GM23248 (cell line): ENCODE measurements at regions not wholly inside any gene's neighbourhood (a gene's known extent, or its start where the extent isn't known, plus 50 kb on each side); places are given as distances from the start of the nearest gene placed in this dataset.

Experiments
- DNase-seq: peaks from one replicate; pipeline ENCODE4 v3.0.0-alpha.2; 2015
- H2AFZ ChIP-seq: fragments of 200-600 bp; sonication (generic); 2 replicates; pipeline ENCODE4 v1.6.1; 2016; ENCODE audit warnings: antibody characterized with exemption
- H3F3A ChIP-seq: fragments of 200-600 bp; sonication (generic); 2 replicates; pipeline ENCODE4 v1.6.1; 2016; ENCODE audit warnings: mild to moderate bottlenecking, antibody characterized with exemption, mixed run types; ENCODE audit not compliant: insufficient read depth
- H3K27ac ChIP-seq: fragments of 200-600 bp; sonication (generic); 2 replicates; pipeline ENCODE4 v1.5.1; 2016; ENCODE audit warnings: mild to moderate bottlenecking
- H3K27me3 ChIP-seq: fragments of 200-600 bp; sonication (generic); replicated peaks from 2 replicates; pipeline ENCODE4 v1.6.1; 2016; ENCODE audit warnings: mild to moderate bottlenecking; ENCODE audit not compliant: insufficient read depth
- H3K36me3 ChIP-seq: fragments of 200-600 bp; sonication (generic); 2 replicates; pipeline ENCODE4 v1.6.1; 2016; ENCODE audit warnings: low read depth, mild to moderate bottlenecking
- H3K4me1 ChIP-seq: fragments of 200-600 bp; sonication (generic); 2 replicates; pipeline ENCODE4 v1.6.1; 2016; ENCODE audit warnings: mild to moderate bottlenecking; ENCODE audit not compliant: insufficient read depth
- H3K4me2 ChIP-seq: fragments of 200-600 bp; sonication (generic); one replicate; pipeline ENCODE4 v1.6.1; 2016; ENCODE audit warnings: mild to moderate bottlenecking; ENCODE audit not compliant: unreplicated experiment
- H3K4me3 ChIP-seq: fragments of 200-600 bp; sonication (generic); 2 replicates; pipeline ENCODE4 v1.5.1; 2016; ENCODE audit warnings: mild to moderate bottlenecking
- H3K79me2 ChIP-seq: fragments of 200-600 bp; sonication (generic); 2 replicates; pipeline ENCODE4 v1.6.1; 2016; ENCODE audit warnings: mild to moderate bottlenecking; ENCODE audit not compliant: insufficient read depth
- H3K9ac ChIP-seq: fragments of 200-600 bp; sonication (generic); 2 replicates; pipeline ENCODE4 v1.6.1; 2016; ENCODE audit warnings: mild to moderate bottlenecking
- H3K9me2 ChIP-seq: fragments of 200-600 bp; sonication (generic); 2 replicates; pipeline ENCODE4 v1.6.1; 2016; ENCODE audit warnings: mixed run types, mild to moderate bottlenecking, moderate library complexity; ENCODE audit not compliant: insufficient read depth
- H3K9me3 ChIP-seq: fragments of 200-600 bp; sonication (generic); one replicate; pipeline ENCODE4 v1.6.1; 2017; ENCODE audit warnings: low read depth
- H4K20me1 ChIP-seq: fragments of 200-600 bp; sonication (generic); 2 replicates; pipeline ENCODE4 v1.6.0; 2016; ENCODE audit not compliant: insufficient read depth
- EZH2 ChIP-seq: fragments of 200-600 bp; sonication (generic); IDR thresholded peaks from 2 replicates; pipeline ENCODE4 v1.6.1; 2018; ENCODE audit warnings: antibody characterized with exemption, mild to moderate bottlenecking; ENCODE audit not compliant: insufficient read depth, poor library complexity, severe bottlenecking
- EZH2phosphoT487 ChIP-seq: fragments of 200-600 bp; sonication (generic); IDR thresholded peaks from 2 replicates; pipeline ENCODE4 v1.6.1; 2018; ENCODE audit warnings: antibody characterized with exemption, moderate library complexity, mild to moderate bottlenecking, low read depth; ENCODE audit not compliant: insufficient read depth
- WGBS, 2 experiments: methylation state at CpG; one replicate each; pipeline ENCODE4 v1.1.6; 2015 to 2017; ENCODE audit warnings: low lambda C conversion rate in 2 of 2, low coverage in 1 of 2; ENCODE audit errors: missing lambda C conversion rate in 2 of 2; 5-methylcytosine and 5-hydroxymethylcytosine counted together
- in situ Hi-C: fragments of 300-500 bp; cut with MboI; formaldehyde crosslinking; loops from 2 replicates; pipeline ENCODE4 v1.15.0; 2020

DNA sequence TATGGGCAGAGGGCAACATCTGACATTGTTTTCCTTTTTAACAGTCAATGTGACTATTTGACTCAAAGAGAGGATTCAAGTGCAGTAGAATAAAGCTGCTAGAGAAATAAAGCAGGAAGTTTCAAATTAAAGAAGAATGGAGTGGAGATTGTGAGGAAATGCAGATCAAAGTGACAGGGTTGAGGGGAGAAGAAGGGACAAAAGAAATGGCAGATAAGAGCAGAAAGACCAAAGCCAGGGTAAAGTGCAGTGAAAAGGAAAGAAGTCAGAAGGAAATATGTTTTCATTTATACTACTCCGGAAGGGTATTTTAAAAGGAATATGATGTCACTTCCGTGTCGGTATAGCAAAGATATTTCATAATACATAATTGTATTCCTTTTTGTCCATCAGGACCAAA, 297.5 kb upstream of the CRIM1 start:
- no peaks in the 10 kb centered on the region for H3K27me3 ChIP-seq
- H3K9me3 ChIP-seq: no peaks in the 10 kb centered on the region
- TF ChIP-seq EZH2phosphoT487 (no peak), EZH2 (no peak)
- no peak overlapping the region for H2AFZ ChIP-seq
- DNase-seq: no peak
- no peak overlapping the region for H3K9ac ChIP-seq
- no peak overlapping the region for H3K27ac ChIP-seq
- H3K4me2 ChIP-seq: no peak overlapping the region
- WGBS, 2 experiments: 10 to 11% methylated on average over 3 of the region's 3 CpGs
- no peaks in the 10 kb centered on the region for H4K20me1 ChIP-seq
- no peaks in the 10 kb centered on the region for H3K9me2 ChIP-seq
- H3K4me1 ChIP-seq: no peaks in the 10 kb centered on the region
- no peaks in the 10 kb centered on the region for H3K79me2 ChIP-seq
- in situ Hi-C loops: no loop called here
- no peaks in the 10 kb centered on the region for H3F3A ChIP-seq
- H3K4me3 ChIP-seq: no peak overlapping the region
- H3K36me3 ChIP-seq: no peaks in the 10 kb centered on the region

DNA sequence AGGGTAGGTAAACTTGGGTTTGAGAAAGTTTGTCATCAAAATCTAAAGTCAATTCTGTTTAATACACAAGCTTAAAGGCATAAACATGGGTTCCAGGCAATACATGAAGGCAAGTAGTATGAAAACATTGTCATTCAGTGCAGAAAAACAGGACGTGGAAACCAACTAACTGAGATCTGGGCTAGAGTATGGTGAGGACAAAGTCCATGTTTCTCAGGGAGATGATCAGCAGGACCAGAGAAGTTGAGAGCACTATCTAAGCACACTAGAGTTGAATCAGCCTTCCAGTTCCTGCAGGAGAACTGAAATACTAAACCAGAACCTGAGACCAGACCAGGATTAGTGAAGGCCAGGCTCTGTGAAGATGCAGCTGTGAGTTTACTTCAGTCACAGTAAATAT, 302.8 kb upstream of the CRIM1 start:
- H2AFZ ChIP-seq: no peak overlapping the region
- H3K79me2 ChIP-seq: no peaks in the 10 kb centered on the region
- no peaks in the 10 kb centered on the region for H3K27me3 ChIP-seq
- H3K4me1 ChIP-seq: no peaks in the 10 kb centered on the region
- TF ChIP-seq EZH2: no peak
- no peak for TF ChIP-seq EZH2phosphoT487
- no peaks in the 10 kb centered on the region for H4K20me1 ChIP-seq
- H3F3A ChIP-seq: no peaks in the 10 kb centered on the region
- H3K27ac ChIP-seq: no peak overlapping the region
- H3K4me2 ChIP-seq: no peak overlapping the region
- H3K4me3 ChIP-seq: no peak overlapping the region
- in situ Hi-C loops: no loop called here
- H3K9me3 ChIP-seq: no peaks in the 10 kb centered on the region
- DNase-seq: no peak
- H3K9ac ChIP-seq: no peak overlapping the region
- H3K36me3 ChIP-seq: no peaks in the 10 kb centered on the region
- H3K9me2 ChIP-seq: no peaks in the 10 kb centered on the region
- WGBS, 2 experiments: 7 to 9% methylated on average over 1 of the region's 1 CpG

DNA sequence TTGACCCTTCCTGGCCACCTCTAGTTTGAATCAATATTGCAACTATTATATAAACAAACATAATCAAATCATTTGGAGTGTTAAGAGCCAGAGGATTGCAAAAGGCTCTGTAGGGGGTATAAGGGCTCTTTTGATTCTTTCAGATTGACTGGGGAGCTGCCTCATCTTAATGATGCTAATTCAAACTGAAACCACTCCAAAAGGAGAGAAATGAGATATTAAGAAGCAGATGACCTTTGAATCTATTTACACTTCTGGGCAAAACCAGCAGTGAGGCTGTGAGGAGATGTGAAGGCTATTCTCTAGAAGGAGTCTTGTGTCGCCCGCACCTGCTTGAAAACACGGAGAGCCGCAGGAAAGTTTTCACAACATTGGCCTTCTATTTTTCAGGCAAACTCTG, 311.2 kb upstream of the CRIM1 start:
- no peaks in the 10 kb centered on the region for H4K20me1 ChIP-seq
- WGBS, 2 experiments: 42 to 64% methylated on average over 4 of the region's 4 CpGs
- no peaks in the 10 kb centered on the region for H3K79me2 ChIP-seq

DNA sequence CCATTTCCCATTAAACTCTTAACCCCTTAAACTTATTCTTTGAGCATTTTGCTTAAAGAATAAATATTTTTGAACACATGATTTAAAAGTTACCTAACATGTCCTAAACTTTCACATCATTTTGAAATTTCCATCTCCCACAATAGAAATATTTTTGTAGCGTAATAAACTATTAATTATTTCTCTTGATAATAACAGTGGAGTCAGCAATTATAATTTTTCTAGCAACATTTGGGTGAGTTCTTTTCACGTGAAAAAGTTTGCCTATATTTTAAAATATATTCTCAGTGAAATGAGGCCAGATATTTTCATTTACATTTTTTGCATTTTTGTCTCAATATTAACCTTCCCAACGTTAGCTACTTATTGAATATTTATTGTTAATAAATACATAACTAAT, 320.4 kb upstream of the CRIM1 start:
- Histone ChIP-seq H3K27me3 (no peaks in the 10 kb centered on the region), H3K9me2 (no peaks in the 10 kb centered on the region), H2AFZ (no peak overlapping the region), H3K9ac (no peak overlapping the region), H3K4me1 (no peaks in the 10 kb centered on the region), H3K36me3 (no peaks in the 10 kb centered on the region), H3K27ac (no peak overlapping the region), H3K4me3 (no peak overlapping the region), H3K4me2 (no peak overlapping the region), H3K9me3 (no peaks in the 10 kb centered on the region), H3K79me2 (no peaks in the 10 kb centered on the region), H4K20me1 (no peaks in the 10 kb centered on the region), H3F3A (no peaks in the 10 kb centered on the region)
- DNase-seq: no peak
- TF ChIP-seq EZH2phosphoT487 (no peak), EZH2 (no peak)
- in situ Hi-C loops: no loop called here
- 17% methylated on average over 3 of the region's 3 CpGs for WGBS, 2 experiments

More for the DNA sequence above, 311.2 kb upstream of the CRIM1 start:
- Histone ChIP-seq H3K9ac (no peak overlapping the region), H3K27ac (no peak overlapping the region), H3K27me3 (no peaks in the 10 kb centered on the region), H3K9me3 (no peaks in the 10 kb centered on the region), H3F3A (no peaks in the 10 kb centered on the region), H3K9me2 (no peaks in the 10 kb centered on the region), H3K4me2 (no peak overlapping the region), H3K36me3 (no peaks in the 10 kb centered on the region), H2AFZ (no peak overlapping the region), H3K4me1 (no peaks in the 10 kb centered on the region), H3K4me3 (no peak overlapping the region)
- TF ChIP-seq EZH2phosphoT487: no peak
- no peak for TF ChIP-seq EZH2
- DNase-seq: no peak
- in situ Hi-C loops: no loop called here

DNA sequence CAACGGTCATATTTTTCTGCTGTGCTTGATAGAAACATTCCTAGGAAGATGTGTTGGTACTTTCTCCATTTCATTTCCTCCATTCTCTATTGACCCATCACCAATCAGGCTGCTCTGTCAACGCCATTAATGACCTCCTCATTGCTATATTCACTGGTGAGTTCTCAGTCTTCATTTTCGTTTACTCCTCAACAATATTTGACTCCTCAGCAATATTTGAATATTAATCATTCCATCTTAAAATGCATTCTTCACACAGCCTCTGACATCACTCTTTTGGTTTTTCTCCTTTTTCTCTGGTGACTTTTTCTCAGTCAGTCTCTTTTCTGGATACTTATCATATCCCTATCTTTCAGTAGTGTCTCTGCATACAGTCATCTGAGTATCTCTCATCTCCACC, 323.5 kb upstream of the CRIM1 start:
- H3F3A ChIP-seq: no peaks in the 10 kb centered on the region
- no peak overlapping the region for H3K4me3 ChIP-seq
- H3K9me3 ChIP-seq: no peaks in the 10 kb centered on the region
- no peak overlapping the region for H3K4me2 ChIP-seq
- no peak overlapping the region for H2AFZ ChIP-seq
- 4 to 5% methylated on average over 3 of the region's 3 CpGs for WGBS, 2 experiments
- H3K27ac ChIP-seq: no peak overlapping the region
- no peaks in the 10 kb centered on the region for H3K36me3 ChIP-seq
- no peaks in the 10 kb centered on the region for H3K4me1 ChIP-seq
- no peaks in the 10 kb centered on the region for H3K27me3 ChIP-seq
- H4K20me1 ChIP-seq: no peaks in the 10 kb centered on the region
- no peak overlapping the region for H3K9ac ChIP-seq
- no peaks in the 10 kb centered on the region for H3K79me2 ChIP-seq
- no peaks in the 10 kb centered on the region for H3K9me2 ChIP-seq
- no peak for DNase-seq
- TF ChIP-seq EZH2 (no peak), EZH2phosphoT487 (no peak)
- in situ Hi-C loops: no loop called here
